WI38 (cell line): ENCODE measurements at regions not wholly inside any gene's neighbourhood (a gene's known extent, or its start where the extent isn't known, plus 50 kb on each side); places are given as distances from the start of the nearest gene placed in this dataset.

Experiments
- H3K4me3 ChIP-seq: 2 replicates; pipeline ENCODE4 v1.5.1; 2011; ENCODE audit warnings: low read depth, mild to moderate bottlenecking, control low read depth, low read length
- CTCF ChIP-seq: IDR thresholded peaks from 2 replicates; pipeline ENCODE4 v1.5.1; 2012; ENCODE audit warnings: low read depth, mild to moderate bottlenecking, control low read depth, low read length

GRCh38 chr21:14754259-14754604 lies 208.1 kb upstream of the SAMSN1 start:
- no peak for TF ChIP-seq CTCF
- no peak overlapping the region for H3K4me3 ChIP-seq

- no peak for TF ChIP-seq CTCF
- H3K4me3 ChIP-seq: no peak overlapping the region
Measured at GRCh38 chr21:14753466-14754258, 207.5 kb upstream of the SAMSN1 start.

GRCh38 chr21:14753069-14753465 lies 207.0 kb upstream of the SAMSN1 start:
- H3K4me3 ChIP-seq: no peak overlapping the region
- no peak for TF ChIP-seq CTCF

- H3K4me3 ChIP-seq: no peak overlapping the region
- TF ChIP-seq CTCF: no peak
Measured at GRCh38 chr21:14752345-14752909, 206.3 kb upstream of the SAMSN1 start.

- H3K4me3 ChIP-seq: no peak overlapping the region
Measured at GRCh38 chr21:14751602-14752344, 205.7 kb upstream of the SAMSN1 start.

GRCh38 chr21:14751011-14751410 lies 204.9 kb upstream of the SAMSN1 start:
- TF ChIP-seq CTCF: no peak
- no peak overlapping the region for H3K4me3 ChIP-seq

More at GRCh38 chr21:14751602-14752344, 205.7 kb upstream of the SAMSN1 start:
- TF ChIP-seq CTCF: no peak

GRCh38 chr21:14750041-14750440 lies 203.9 kb upstream of the SAMSN1 start:
- TF ChIP-seq CTCF: no peak
- H3K4me3 ChIP-seq: no peak overlapping the region
